Coronary artery (tissue), 2 donors: ENCODE measurements at regions not wholly inside any gene's neighbourhood (a gene's known extent, or its start where the extent isn't known, plus 50 kb on each side); places are given as distances from the start of the nearest gene placed in this dataset.
"Not testable (repeated sequence)": the region's sequence is repeated elsewhere in the genome, so short reads cannot be mapped to it uniquely, and the experiment has no call there.

ENCODE experiments used
- DNase-seq: peaks from one replicate; pipeline ENCODE4 v3.0.0-alpha.2; 2017; ENCODE audit warnings: low spot score
- H3K27ac ChIP-seq, 2 donors: fragments of 200-600 bp; sonication (generic); one replicate each; pipeline ENCODE4 v1.5.1; 2016 to 2019
- H3K4me3 ChIP-seq: fragments of 200-600 bp; sonication (generic); 2 replicates; pipeline ENCODE4 v1.5.1; 2016; ENCODE audit warnings: mild to moderate bottlenecking, moderate library complexity
- TF ChIP-seq, protein P1 (sequence below): fragments of 200-600 bp; sonication (generic); IDR thresholded peaks from one replicate; pipeline ENCODE4 v1.5.1; 2019; ENCODE audit warnings: antibody characterized with exemption

GRCh38 chr11:97772705-97773104 lies 1248.0 kb upstream of the CNTN5 start:
- Histone ChIP-seq H3K27ac (no peak overlapping the region), H3K4me3 (no peak overlapping the region)
- TF ChIP-seq, protein P1, sequence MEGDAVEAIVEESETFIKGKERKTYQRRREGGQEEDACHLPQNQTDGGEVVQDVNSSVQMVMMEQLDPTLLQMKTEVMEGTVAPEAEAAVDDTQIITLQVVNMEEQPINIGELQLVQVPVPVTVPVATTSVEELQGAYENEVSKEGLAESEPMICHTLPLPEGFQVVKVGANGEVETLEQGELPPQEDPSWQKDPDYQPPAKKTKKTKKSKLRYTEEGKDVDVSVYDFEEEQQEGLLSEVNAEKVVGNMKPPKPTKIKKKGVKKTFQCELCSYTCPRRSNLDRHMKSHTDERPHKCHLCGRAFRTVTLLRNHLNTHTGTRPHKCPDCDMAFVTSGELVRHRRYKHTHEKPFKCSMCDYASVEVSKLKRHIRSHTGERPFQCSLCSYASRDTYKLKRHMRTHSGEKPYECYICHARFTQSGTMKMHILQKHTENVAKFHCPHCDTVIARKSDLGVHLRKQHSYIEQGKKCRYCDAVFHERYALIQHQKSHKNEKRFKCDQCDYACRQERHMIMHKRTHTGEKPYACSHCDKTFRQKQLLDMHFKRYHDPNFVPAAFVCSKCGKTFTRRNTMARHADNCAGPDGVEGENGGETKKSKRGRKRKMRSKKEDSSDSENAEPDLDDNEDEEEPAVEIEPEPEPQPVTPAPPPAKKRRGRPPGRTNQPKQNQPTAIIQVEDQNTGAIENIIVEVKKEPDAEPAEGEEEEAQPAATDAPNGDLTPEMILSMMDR = no peak
- no peak for DNase-seq

- not testable (repeated sequence) for H3K27ac ChIP-seq, H3K4me3 ChIP-seq, DNase-seq
Observed at GRCh38 chr11:97784388-97784787, 1236.4 kb upstream of the CNTN5 start.

- Histone ChIP-seq H3K27ac (no peak overlapping the region), H3K4me3 (no peak overlapping the region)
- TF ChIP-seq, protein P1 = no peak
- DNase-seq = no peak
Observed at GRCh38 chr11:97786961-97787360, 1233.8 kb upstream of the CNTN5 start.

DNA sequence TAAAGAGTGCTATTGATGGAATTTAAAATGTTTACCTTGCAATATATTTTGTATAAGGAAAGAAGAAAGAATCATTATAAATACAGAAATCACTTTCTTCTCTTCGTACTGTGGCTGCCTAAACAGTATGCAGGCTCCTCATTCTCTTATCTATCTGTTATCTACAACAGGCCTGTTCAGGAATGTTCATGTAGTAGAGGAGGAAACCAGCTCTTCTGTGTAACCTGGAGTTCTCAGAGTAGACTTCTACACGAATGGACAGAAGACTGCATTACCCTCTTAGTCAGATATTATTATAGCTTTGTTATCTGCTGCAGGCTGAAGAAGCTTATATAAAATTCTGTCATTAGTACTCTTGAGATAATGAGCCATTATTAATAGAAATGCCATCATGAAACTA lies 1225.9 kb upstream of the CNTN5 start:
- DNase-seq = no peak
- Histone ChIP-seq H3K4me3 (no peak overlapping the region), H3K27ac (no peak overlapping the region)
- TF ChIP-seq, protein P1 = no peak

DNA sequence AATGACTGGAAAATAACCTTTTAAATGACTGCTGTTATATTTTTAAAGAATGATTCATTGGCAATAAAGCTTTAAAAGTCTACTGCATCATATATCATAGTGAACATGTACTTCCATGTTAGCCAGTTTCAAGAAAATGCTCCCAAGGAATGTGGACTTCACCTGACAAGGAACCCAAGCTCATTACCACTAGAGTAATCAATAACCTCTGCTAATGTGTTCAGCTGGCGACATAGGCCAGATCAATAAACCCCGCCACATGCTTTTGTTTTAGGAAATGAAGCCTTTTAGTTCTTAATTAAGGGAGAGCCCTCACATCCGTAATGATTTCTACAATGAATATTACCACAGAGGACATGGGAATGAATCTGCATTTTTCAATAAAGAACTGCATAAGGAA lies 1219.9 kb upstream of the CNTN5 start:
- TF ChIP-seq, protein P1 = no peak
- DNase-seq = no peak
- Histone ChIP-seq H3K4me3 (no peak overlapping the region), H3K27ac (no peak overlapping the region)

- no peak for DNase-seq
- H3K27ac ChIP-seq = no peak overlapping the region
- no peak overlapping the region for H3K4me3 ChIP-seq
- TF ChIP-seq, protein P1 = no peak
Observed at GRCh38 chr11:97814325-97814959, 1206.3 kb upstream of the CNTN5 start.

- TF ChIP-seq, protein P1 = no peak
- no peak overlapping the region for H3K4me3 ChIP-seq
- DNase-seq = no peak
- no peak overlapping the region for H3K27ac ChIP-seq
Observed at GRCh38 chr11:97815667-97816066, 1205.1 kb upstream of the CNTN5 start.
